Transverse colon (tissue), 4 donors: ENCODE measurements at regions not wholly inside any gene's neighbourhood (a gene's known extent, or its start where the extent isn't known, plus 50 kb on each side); places are given as distances from the start of the nearest gene placed in this dataset.

Source experiments
- DNase-seq: peaks from one replicate; pipeline ENCODE4 v3.0.0-alpha.2; 2019
- H3K27ac ChIP-seq, 4 donors: fragments of 200-600 bp; sonication (generic); 2 replicates each; pipeline ENCODE4 v1.5.1; 2016 to 2018; ENCODE audit warnings: inconsistent platforms in 4 of 4
- H3K27me3 ChIP-seq: fragments of 200-600 bp; sonication (generic); 2 replicates; pipeline ENCODE4 v1.5.1; 2017; ENCODE audit warnings: inconsistent platforms
- H3K36me3 ChIP-seq, 4 donors: fragments of 200-600 bp; sonication (generic); 2 replicates each; pipeline ENCODE4 v1.5.1; 2017 to 2019; ENCODE audit warnings: inconsistent platforms in 4 of 4
- H3K4me1 ChIP-seq, 4 donors: fragments of 200-600 bp; sonication (generic); 2 replicates each; pipeline ENCODE4 v1.5.1; 2017 to 2020; ENCODE audit warnings: inconsistent platforms in 4 of 4
- H3K4me3 ChIP-seq, 4 donors: fragments of 200-600 bp; sonication (generic); 1 replicate in 1 of 4; 2 replicates in 3 of 4; pipeline versions ENCODE4 v1.5.1 to v1.6.1; 2017 to 2019; ENCODE audit warnings: inconsistent platforms in 4 of 4
- H3K9me3 ChIP-seq, 2 donors: fragments of 200-600 bp; sonication (generic); 2 replicates each; pipeline ENCODE4 v1.5.1; 2017 to 2019; ENCODE audit warnings: inconsistent platforms in 2 of 2
- EP300 ChIP-seq: sonication (generic); formaldehyde crosslinking; IDR thresholded peaks from one replicate; pipeline ENCODE4 v1.6.1; 2017; ENCODE audit warnings: antibody characterized with exemption, low read depth
- POLR2A ChIP-seq: fragments of 450-650 bp; IDR thresholded peaks from one replicate; pipeline ENCODE4 v1.6.1; 2016; ENCODE audit warnings: antibody characterized with exemption, mild to moderate bottlenecking, moderate library complexity
- POLR2AphosphoS5 ChIP-seq, 3 donors: sonication (generic); formaldehyde crosslinking; IDR thresholded peaks; one replicate each; pipeline ENCODE4 v1.6.1; 2016; ENCODE audit warnings: antibody characterized with exemption in 3 of 3
- WGBS, 2 donors: methylation state at CpG; one replicate each; pipeline ENCODE4 v1.1.5; 2018; ENCODE audit warnings: low coverage in 1 of 2; 5-methylcytosine and 5-hydroxymethylcytosine counted together
- in situ Hi-C, 4 donors: fragments of 200-750 bp; cut with MboI; loops; one replicate each; pipeline versions ENCODE4 v1.15.0 to v1.15.1; 2017; ENCODE audit warnings: low sequenced_read_pairs in 3 of 4, low pct_ligation_motif_present in 1 of 4, low pct_unique_long_range_greater_than_20kb in 1 of 4
- intact Hi-C: fragments of 100-400 bp; cut with DNase I; formaldehyde crosslinking; loops from one replicate; pipeline ENCODE4 v1.15.1; 2023; ENCODE audit warnings: low total_unique reads
- TF ChIP-seq, protein P1 (sequence below), 5 experiments: fragments of 200-600 bp in 3 of 5; fragments of 450-650 bp in 2 of 5; sonication (generic) in 3 of 5; IDR thresholded peaks; 1 replicate in 2 of 5; 2 replicates in 3 of 5; pipeline ENCODE4 v1.5.1; 2016 to 2017; ENCODE audit warnings: antibody characterized with exemption in 5 of 5, inconsistent platforms in 3 of 5, mild to moderate bottlenecking in 2 of 5, moderate library complexity in 1 of 5

DNA sequence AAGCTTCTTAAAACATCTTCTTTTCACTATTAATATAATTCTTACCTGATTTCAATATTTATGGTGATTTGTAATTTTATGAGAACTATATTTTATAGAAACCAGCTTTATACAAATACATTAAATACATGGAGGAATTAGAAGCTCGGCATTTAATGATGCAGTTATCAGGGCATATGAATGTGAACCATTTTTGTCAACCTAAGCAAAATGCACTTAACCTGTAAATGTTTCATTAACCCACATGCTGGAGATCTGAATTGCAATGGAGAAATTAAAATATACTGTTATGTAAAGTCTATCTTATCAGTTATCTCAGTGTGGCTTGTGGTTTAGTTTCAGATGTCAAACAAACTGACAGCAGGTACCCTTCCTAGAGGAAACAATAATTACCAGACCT is 63.2 kb upstream of the CDH12 start:
- Histone ChIP-seq H3K4me3 (no peak overlapping the region), H3K9me3 (no peaks in the 10 kb centered on the region), H3K27me3 (no peaks in the 10 kb centered on the region), H3K4me1 (no peaks in the 10 kb centered on the region), H3K36me3 (no peaks in the 10 kb centered on the region), H3K27ac (no peak overlapping the region)
- in situ Hi-C loops (no loop called here), intact Hi-C loops (no loop called here)
- TF ChIP-seq, protein P1, sequence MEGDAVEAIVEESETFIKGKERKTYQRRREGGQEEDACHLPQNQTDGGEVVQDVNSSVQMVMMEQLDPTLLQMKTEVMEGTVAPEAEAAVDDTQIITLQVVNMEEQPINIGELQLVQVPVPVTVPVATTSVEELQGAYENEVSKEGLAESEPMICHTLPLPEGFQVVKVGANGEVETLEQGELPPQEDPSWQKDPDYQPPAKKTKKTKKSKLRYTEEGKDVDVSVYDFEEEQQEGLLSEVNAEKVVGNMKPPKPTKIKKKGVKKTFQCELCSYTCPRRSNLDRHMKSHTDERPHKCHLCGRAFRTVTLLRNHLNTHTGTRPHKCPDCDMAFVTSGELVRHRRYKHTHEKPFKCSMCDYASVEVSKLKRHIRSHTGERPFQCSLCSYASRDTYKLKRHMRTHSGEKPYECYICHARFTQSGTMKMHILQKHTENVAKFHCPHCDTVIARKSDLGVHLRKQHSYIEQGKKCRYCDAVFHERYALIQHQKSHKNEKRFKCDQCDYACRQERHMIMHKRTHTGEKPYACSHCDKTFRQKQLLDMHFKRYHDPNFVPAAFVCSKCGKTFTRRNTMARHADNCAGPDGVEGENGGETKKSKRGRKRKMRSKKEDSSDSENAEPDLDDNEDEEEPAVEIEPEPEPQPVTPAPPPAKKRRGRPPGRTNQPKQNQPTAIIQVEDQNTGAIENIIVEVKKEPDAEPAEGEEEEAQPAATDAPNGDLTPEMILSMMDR (IDR thresholded peaks at IDR 0.05): no peak
- TF ChIP-seq EP300 (no peak), POLR2A (no peak), POLR2AphosphoS5 (IDR thresholded peaks at IDR 0.05) (no peak)
- WGBS, 2 donors: 56 to 76% methylated on average over 1 of the region's 1 CpG
- no peak for DNase-seq

DNA sequence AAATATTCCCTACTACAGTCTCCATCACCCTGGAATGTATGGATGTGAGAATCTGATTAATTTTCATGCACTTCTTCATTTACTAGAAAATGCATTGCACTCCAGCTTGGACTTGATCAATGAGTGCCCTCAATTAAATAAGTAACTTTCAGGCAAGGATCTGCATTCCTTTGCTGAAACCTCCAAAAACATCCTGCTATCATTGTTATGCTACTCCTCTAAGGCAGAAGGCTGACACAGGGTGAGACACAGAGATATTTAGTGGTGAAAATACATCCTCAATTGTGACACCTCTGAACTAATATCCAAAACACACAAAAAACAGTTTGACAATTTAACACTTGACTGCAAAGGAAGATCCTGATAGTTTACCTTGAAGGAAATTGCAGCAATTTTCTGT is 57.9 kb upstream of the CDH12 start:
- TF ChIP-seq POLR2A (no peak), POLR2AphosphoS5 (IDR thresholded peaks at IDR 0.05) (no peak), EP300 (no peak)
- TF ChIP-seq, protein P1 (IDR thresholded peaks at IDR 0.05): no peak
- no peak for DNase-seq
- H3K36me3 ChIP-seq: no peaks in the 10 kb centered on the region
- no peaks in the 10 kb centered on the region for H3K27me3 ChIP-seq
- intact Hi-C loops (no loop called here), in situ Hi-C loops (no loop called here)
- H3K27ac ChIP-seq: no peak overlapping the region
- H3K4me1 ChIP-seq: no peaks in the 10 kb centered on the region
- H3K9me3 ChIP-seq: no peaks in the 10 kb centered on the region
- H3K4me3 ChIP-seq: no peak overlapping the region

DNA sequence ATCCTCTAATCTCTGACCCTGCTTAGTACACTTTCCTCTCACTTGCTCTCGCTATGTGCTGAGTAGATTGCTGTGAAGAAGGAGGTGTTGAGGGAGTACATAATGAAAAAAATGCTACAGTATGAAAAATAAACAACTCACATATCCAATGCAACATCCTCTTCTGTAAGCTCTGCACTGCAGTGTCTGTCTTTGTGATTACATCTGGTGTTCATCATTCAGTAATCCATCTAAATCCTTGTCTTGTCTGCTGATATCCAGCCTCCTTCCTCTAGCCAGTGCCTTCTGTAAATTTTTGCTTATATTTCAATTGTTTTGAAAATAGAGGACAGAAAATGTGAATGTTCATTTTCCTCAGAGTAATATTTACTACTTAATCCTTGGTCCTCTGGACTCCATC is 57.4 kb upstream of the CDH12 start:
- in situ Hi-C loops: no loop called here
- no peaks in the 10 kb centered on the region for H3K36me3 ChIP-seq
- no peak for DNase-seq
- no peak overlapping the region for H3K4me3 ChIP-seq
- no peak for TF ChIP-seq POLR2AphosphoS5 (IDR thresholded peaks at IDR 0.05)
- TF ChIP-seq, protein P1 (IDR thresholded peaks at IDR 0.05): no peak
- 61 to 70% methylated on average over 1 of the region's 1 CpG for WGBS, 2 donors
- no peaks in the 10 kb centered on the region for H3K4me1 ChIP-seq
- no peaks in the 10 kb centered on the region for H3K9me3 ChIP-seq
- H3K27ac ChIP-seq: no peak overlapping the region
- H3K27me3 ChIP-seq: no peaks in the 10 kb centered on the region
- intact Hi-C loops: no loop called here

DNA sequence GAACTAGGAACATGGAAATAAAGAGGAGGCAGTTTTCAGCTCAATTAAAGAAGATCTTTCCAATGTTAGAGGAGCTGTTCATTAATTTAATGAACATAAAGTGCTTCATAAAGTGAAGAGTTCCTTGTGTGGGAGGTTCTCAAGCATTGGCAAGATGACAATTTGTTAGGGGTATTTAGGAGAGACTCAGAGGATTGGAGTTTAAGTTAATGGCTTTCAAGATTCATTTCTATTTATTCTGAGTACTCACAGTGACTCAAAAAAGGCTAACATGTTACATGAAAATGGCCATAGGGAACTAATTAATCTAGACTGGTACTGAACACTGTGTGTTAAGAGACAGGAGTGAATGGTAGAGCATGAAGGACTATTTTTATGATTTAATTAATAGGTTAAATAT is 55.4 kb upstream of the CDH12 start:
- DNase-seq: no peak
- no peaks in the 10 kb centered on the region for H3K4me1 ChIP-seq
- in situ Hi-C loops: no loop called here
- no peak for TF ChIP-seq POLR2A
- TF ChIP-seq POLR2AphosphoS5 (IDR thresholded peaks at IDR 0.05): no peak
- TF ChIP-seq, protein P1 (IDR thresholded peaks at IDR 0.05): no peak
- TF ChIP-seq EP300: no peak
- no peaks in the 10 kb centered on the region for H3K9me3 ChIP-seq
- intact Hi-C loops: no loop called here
- no peak overlapping the region for H3K27ac ChIP-seq
- H3K27me3 ChIP-seq: no peaks in the 10 kb centered on the region
- H3K36me3 ChIP-seq: no peaks in the 10 kb centered on the region
- H3K4me3 ChIP-seq: no peak overlapping the region
